H1 (cell line): ENCODE measurements at regions not wholly inside any gene's neighbourhood (a gene's known extent, or its start where the extent isn't known, plus 50 kb on each side); places are given as distances from the start of the nearest gene placed in this dataset.

Experiments used
- CHD7 ChIP-seq: fragments of 300-600 bp; sonication (generic); IDR thresholded peaks from 2 replicates; pipeline ENCODE4 v1.7.1; 2012; ENCODE audit warnings: low read length, moderate library complexity, mild to moderate bottlenecking, inconsistent platforms; ENCODE audit not compliant: insufficient replicate concordance

- TF ChIP-seq CHD7, result no peak
These were observed 303.8 kb upstream of the TBX18 start (continued) for GRCh38 chr6:85068221-85068620.
